Spleen (tissue), 7 donors: ENCODE measurements at regions not wholly inside any gene's neighbourhood (a gene's known extent, or its start where the extent isn't known, plus 50 kb on each side); places are given as distances from the start of the nearest gene placed in this dataset.

Experiments used
- CTCF ChIP-seq, 11 experiments: fragments of 200-600 bp in 7 of 11; fragments of 450-650 bp in 4 of 11; sonication (generic) in 4 of 11; IDR thresholded peaks in 8 of 11; conservative IDR thresholded peaks in 3 of 11; 1 replicate in 7 of 11; 2 replicates in 4 of 11; pipeline versions ENCODE4 v1.4.0 to v1.8.0; 2016 to 2021; ENCODE audit warnings: antibody characterized with exemption in 11 of 11, inconsistent platforms in 4 of 11, mild to moderate bottlenecking in 1 of 11
- POLR2A ChIP-seq, 3 donors: fragments of 450-650 bp; IDR thresholded peaks; one replicate each; pipeline ENCODE4 v1.5.1; 2017; ENCODE audit warnings: antibody characterized with exemption in 3 of 3, mild to moderate bottlenecking in 1 of 3
- POLR2AphosphoS5 ChIP-seq, 3 donors: sonication (generic); formaldehyde crosslinking; IDR thresholded peaks; one replicate each; pipeline ENCODE4 v1.5.1; 2017; ENCODE audit warnings: antibody characterized with exemption in 3 of 3
- donor health status: DM: no; HTN: no; CAD: no; lungs with moderate emphysema.
- donor health status: DM: no; HTN: no; CAD: no.
- donor health status: DM: no; HTN: no; CAD: no.

GRCh38 chr22:27401321-27401720 is 400.2 kb downstream of the MN1 start:
- TF ChIP-seq CTCF (IDR thresholded peaks at IDR 0.05 in 8 of 11, conservative IDR thresholded peaks at IDR 0.05 in 3 of 11) = no peak
- TF ChIP-seq POLR2AphosphoS5 (IDR thresholded peaks at IDR 0.05) = no peak
- TF ChIP-seq POLR2A (IDR thresholded peaks at IDR 0.05) = no peak
